GM12891 (cell line): ENCODE measurements at regions not wholly inside any gene's neighbourhood (a gene's known extent, or its start where the extent isn't known, plus 50 kb on each side); places are given as distances from the start of the nearest gene placed in this dataset.
"Not testable (repeated sequence)": the region's sequence is repeated elsewhere in the genome, so short reads cannot be mapped to it uniquely, and the experiment has no call there.

Source experiments
- DNase-seq: peaks from one replicate; pipeline ENCODE4 v3.0.0; 2011; ENCODE audit warnings: low spot score; ENCODE audit not compliant: insufficient read length
- FAIRE-seq: peaks from 2 replicates; lab custom pipeline; 2011; peaks lifted over from hg19 to GRCh38; lab: Jason Lieb, UNC
- PAX5 ChIP-seq: IDR thresholded peaks from 2 replicates; pipeline ENCODE4 v1.6.1; 2011; ENCODE audit warnings: low read length, moderate library complexity, mild to moderate bottlenecking; ENCODE audit not compliant: insufficient read depth, severe bottlenecking
- POLR2A ChIP-seq: IDR thresholded peaks from 2 replicates; pipeline ENCODE4 v1.6.1; 2011; ENCODE audit warnings: low read depth, low read length, control low read depth
- POLR2AphosphoS5 ChIP-seq: IDR thresholded peaks from 2 replicates; pipeline ENCODE4 v1.6.1; 2011; ENCODE audit warnings: low read depth, low read length, control low read depth
- POU2F2 ChIP-seq: IDR thresholded peaks from 2 replicates; pipeline ENCODE4 v1.6.1; 2011; ENCODE audit warnings: low read depth, mild to moderate bottlenecking, control low read depth, low read length, moderate library complexity
- SPI1 ChIP-seq: IDR thresholded peaks from 2 replicates; pipeline ENCODE4 v1.6.1; 2011; ENCODE audit warnings: low read depth, low read length, control low read depth
- TAF1 ChIP-seq: IDR thresholded peaks from 2 replicates; pipeline ENCODE4 v1.6.1; 2011; ENCODE audit warnings: low read depth, low read length, control low read depth

DNA sequence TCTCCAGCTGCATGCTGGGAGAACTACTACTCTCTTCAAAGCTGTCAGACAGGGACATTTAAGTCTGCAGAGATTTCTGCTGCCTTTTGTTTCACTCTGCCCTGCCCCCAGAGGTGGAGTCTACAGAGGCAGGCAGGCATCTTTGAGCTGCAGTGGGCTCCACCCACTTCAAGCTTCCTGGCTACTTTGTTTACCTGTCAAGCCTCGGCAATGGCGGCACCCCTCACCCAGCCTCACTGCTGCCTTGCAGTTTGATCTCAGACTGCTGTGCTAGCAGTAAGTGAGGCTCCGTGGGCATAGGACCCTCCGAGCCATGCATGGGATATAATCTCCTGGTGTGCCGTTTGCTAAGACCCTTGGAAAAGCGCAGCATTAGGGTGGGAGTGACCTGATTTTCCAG is 61.7 kb downstream of the DMRTA1 start:
- not testable (repeated sequence) for FAIRE-seq, DNase-seq

DNA sequence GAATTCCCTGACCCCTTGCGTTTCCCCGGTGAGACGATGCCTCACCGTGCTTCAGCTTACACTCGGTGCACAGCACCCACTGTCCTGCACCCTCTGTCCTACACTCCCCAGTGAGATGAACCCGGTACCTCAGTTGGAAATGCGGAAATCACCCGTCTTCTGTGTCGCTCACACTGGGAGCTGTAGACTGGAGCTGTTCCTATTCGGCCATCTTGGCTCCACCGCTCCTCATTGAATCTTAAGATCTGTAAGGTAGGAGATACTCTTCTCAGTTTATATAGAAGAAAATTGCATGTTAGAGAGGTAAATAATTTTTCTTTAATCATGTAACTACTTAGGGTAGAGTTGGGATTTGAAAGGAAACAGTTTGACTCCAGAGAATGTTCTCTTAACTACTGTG is 62.2 kb downstream of the DMRTA1 start:
- DNase-seq = no peak
- TF ChIP-seq TAF1 (no peak), PAX5 (no peak), POLR2AphosphoS5 (no peak), SPI1 (no peak), POU2F2 (no peak), POLR2A (no peak)
- no peak for FAIRE-seq

DNA sequence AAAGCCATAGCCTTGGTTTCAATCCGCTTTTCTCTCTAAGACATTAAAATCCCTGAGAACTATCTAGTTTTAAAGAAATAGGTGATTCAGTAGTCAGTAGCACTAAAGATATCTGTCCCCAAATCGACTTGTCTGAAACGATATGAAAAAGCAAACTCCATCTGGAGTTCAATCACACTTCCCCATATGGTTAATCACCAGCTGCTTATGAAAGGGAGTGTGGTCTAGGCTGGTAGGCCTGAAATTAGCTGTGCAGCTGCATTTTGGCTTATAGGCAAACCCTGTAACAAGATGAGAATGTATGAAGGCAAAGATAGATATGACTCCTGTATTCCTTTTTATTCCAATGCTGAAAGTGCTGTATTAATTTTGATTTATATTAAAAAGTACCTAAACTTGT is 65.9 kb downstream of the DMRTA1 start:
- TF ChIP-seq TAF1 = no peak
- TF ChIP-seq SPI1 = peak; percentile 59
- TF ChIP-seq POLR2AphosphoS5 = no peak
- no peak for TF ChIP-seq POLR2A
- FAIRE-seq = no peak
- DNase-seq = no peak

DNA sequence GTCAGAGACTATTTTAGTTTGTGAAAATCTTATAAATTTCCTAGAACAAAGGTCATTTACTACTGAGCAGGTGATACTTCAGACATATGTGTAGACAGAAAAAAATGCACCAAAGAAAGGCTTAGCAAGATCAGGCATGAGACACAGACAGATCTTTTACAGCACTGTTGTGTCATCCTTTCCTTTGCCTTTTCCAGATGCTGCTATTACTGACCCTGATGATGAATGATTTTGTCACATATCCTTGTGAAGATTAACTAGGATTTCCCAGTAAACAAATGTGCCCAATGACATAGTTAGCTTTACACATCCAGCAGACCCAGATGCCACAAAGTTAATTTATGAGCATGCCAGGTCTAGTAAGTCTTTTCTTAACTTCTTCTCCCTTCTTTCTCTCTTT is 68.2 kb downstream of the DMRTA1 start:
- TF ChIP-seq PAX5 (no peak), SPI1 (no peak), POLR2AphosphoS5 (no peak), POLR2A (no peak), POU2F2 (no peak), TAF1 (no peak)
- FAIRE-seq = no peak

DNA sequence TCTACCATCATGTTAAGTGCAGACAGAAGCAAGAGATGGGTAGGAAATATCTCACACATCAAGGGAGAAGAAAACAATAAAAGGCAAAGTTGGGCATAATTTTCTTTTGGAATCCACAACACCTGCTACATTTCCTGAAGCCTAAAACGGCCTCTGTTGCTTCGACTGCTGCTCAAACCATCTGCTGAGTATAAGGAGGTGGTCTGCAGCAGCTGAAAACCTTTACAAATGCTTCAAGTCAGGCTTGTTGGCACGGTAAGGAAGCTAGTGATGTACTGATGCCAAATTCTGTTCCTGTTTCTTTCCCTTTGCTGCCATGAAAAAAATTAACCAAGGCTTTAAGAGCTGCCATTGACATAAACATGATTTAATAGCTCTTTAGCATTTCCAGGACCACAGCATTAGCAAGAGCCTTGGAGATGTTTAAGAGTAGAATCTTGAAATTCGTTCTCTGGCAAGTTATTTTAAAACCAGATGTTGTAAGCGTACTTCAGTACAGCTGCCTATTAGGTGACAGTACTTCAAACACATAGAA is 75.6 kb downstream of the DMRTA1 start:
- no peak for TF ChIP-seq TAF1
- no peak for TF ChIP-seq PAX5
- TF ChIP-seq SPI1 = no peak
- no peak for TF ChIP-seq POLR2AphosphoS5
- TF ChIP-seq POLR2A = no peak
- no peak for TF ChIP-seq POU2F2
- DNase-seq (no peak), FAIRE-seq (no peak)

More for the DNA sequence above, 68.2 kb downstream of the DMRTA1 start:
- no peak for DNase-seq

DNA sequence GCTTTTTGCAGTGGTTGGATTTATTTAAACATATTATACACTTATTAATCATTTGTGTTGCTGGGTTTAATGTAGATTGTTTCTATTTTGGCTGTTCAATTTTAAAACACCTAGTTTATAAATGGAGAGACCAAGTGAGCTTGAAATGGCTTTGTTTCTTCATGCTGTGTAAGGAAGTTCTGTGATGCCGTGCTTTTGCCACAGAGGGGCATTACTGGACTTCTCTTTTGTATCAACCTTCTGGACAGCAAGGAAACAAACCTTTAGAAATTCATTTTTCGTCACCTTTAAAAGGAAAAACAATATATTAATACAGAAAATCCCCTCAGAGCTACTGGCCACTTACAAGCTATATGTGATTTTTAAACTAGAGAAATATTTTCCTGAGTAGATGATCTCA is 81.9 kb downstream of the DMRTA1 start:
- FAIRE-seq = no peak
- no peak for DNase-seq
- TF ChIP-seq POLR2A (no peak), PAX5 (no peak), SPI1 (no peak), TAF1 (no peak), POU2F2 (no peak), POLR2AphosphoS5 (no peak)

DNA sequence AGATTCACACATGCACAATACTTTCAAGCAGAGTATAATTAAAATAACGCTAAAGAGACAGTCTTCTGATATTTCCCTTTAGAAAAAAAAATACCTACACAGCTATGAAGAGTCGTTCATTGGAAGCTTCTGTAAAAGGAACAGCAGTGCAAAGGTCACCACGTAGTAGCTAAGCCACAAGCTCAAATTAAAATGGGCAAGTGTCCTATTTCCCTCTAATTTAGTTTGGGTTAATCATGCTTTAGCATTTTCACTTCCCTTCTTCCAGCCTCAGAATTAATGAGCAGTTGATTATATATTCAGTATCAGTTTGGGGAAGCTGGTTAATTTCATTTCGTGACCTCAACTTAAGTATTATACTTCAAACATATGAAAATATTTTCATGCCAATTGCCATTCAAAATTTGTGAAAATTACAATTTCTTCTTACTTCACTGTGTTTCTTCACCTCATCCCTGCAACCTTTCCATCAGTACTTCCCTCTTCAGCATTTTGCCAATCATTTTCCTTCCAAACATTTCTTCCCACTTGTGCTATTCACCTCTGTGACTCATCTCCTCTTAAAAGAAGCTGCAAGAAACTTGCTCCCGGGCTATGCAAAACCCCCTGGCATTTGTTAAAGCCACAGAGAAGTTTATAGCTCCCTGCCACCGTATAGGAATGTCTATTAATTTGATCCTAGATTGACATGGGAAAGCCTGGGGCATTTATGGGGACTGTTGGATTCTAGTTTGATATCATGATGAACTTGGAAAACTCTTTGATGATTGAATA is 83.0 kb downstream of the DMRTA1 start:
- DNase-seq (no peak), FAIRE-seq (no peak)
- TF ChIP-seq PAX5 (no peak), POU2F2 (no peak), POLR2AphosphoS5 (no peak), TAF1 (no peak), SPI1 (no peak), POLR2A (no peak)

DNA sequence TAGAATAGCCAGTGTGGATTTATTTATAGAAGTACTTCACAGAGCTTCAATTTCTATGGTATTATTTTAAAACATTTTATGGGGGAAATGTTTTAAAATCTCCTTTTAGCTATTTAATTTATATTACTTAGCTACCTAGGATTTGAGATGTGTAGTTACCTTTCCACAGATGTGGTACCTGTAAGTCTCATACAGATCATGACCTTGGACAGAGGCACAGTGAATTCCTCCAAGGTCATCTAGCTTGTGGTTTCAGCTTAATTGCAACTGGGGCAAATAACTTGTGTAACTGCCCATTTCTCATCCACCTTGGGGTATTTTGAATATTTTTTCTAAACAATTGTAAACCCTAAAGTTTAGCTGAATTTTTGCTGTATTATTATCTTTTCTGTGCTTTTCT is 89.2 kb downstream of the DMRTA1 start:
- FAIRE-seq (no peak), DNase-seq (no peak)
- TF ChIP-seq PAX5 (no peak), TAF1 (no peak), SPI1 (no peak), POLR2A (no peak), POLR2AphosphoS5 (no peak), POU2F2 (no peak)

DNA sequence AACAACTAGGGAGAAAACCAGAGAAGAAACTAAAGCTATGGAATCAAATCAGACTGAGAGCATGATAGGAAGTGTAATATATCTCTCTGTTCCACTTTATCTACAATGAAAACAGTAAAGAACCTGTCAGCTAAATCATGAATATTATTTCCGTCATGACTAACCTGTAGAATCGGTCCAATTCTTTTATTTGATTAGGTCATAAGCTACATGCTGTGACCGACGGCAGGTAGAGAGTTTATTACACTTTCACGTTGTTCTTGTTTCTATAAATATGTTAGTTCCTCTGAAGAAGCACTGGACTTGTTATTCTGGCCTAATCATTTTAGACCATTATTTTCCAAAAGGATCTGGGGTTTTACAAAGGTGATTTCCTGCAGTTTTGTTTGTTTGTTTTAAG is 91.1 kb downstream of the DMRTA1 start:
- no peak for DNase-seq
- TF ChIP-seq POLR2AphosphoS5 (no peak), PAX5 (no peak), POU2F2 (no peak), SPI1 (no peak), POLR2A (no peak), TAF1 (no peak)
- no peak for FAIRE-seq

DNA sequence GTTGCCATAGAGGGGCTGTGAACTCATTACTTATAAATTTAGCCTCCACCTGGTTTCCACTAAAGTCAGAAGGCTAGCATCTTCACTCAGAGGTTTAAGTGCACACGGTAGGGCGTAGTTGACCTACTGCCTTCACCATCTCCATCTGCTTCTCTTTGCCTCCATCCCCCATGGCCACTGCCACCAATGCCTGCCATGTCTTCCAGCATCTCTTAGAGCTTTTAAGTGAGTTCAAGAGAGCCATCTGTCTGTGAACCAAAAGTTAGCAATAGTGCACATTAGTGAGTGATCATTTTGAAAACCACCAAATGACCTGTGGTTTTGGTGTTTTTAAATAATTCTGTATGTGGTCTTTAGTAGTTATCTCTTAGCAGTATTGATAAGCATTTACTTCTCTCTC is 102.0 kb downstream of the DMRTA1 start:
- no peak for TF ChIP-seq POLR2AphosphoS5
- TF ChIP-seq POU2F2 = no peak
- TF ChIP-seq POLR2A = no peak
- TF ChIP-seq TAF1 = no peak
- TF ChIP-seq SPI1 = no peak
- TF ChIP-seq PAX5 = no peak

More for the DNA sequence above, 102.0 kb downstream of the DMRTA1 start:
- DNase-seq = no peak
- FAIRE-seq = no peak
